Activated CD8-positive, alpha-beta memory T cell treated with anti-CD3 and anti-CD28 coated beads, Interleukin-2, amount 50 U/mL, for 48 hours (primary cell): ENCODE measurements at regions not wholly inside any gene's neighbourhood (a gene's known extent, or its start where the extent isn't known, plus 50 kb on each side); places are given as distances from the start of the nearest gene placed in this dataset.

Source experiments
- DNase-seq: peaks from one replicate; pipeline ENCODE4 v3.0.0-alpha.2; 2020

GRCh38 chr11:127567237-127567932 lies 566.8 kb upstream of the KIRREL3 start:
- no peak for DNase-seq

- DNase-seq, result no peak
These were observed 564.2 kb upstream of the KIRREL3 start for GRCh38 chr11:127564810-127565209.

- no peak for DNase-seq
These were observed 559.4 kb upstream of the KIRREL3 start for GRCh38 chr11:127559978-127560377.

- no peak for DNase-seq
These were observed 551.9 kb upstream of the KIRREL3 start for GRCh38 chr11:127552446-127552845.

GRCh38 chr11:127531167-127531566 lies 530.6 kb upstream of the KIRREL3 start:
- no peak for DNase-seq

- DNase-seq, result no peak
These were observed 527.7 kb upstream of the KIRREL3 start for GRCh38 chr11:127528297-127528696.

GRCh38 chr11:127524618-127525017 lies 524.0 kb upstream of the KIRREL3 start:
- no peak for DNase-seq

GRCh38 chr11:127521413-127521812 lies 520.8 kb upstream of the KIRREL3 start:
- no peak for DNase-seq

GRCh38 chr11:127507851-127508250 lies 507.3 kb upstream of the KIRREL3 start:
- DNase-seq, result no peak

- no peak for DNase-seq
These were observed 506.1 kb upstream of the KIRREL3 start for GRCh38 chr11:127506647-127507046.

- DNase-seq, result no peak
These were observed 505.6 kb upstream of the KIRREL3 start for GRCh38 chr11:127506126-127506525.

- no peak for DNase-seq
These were observed 495.6 kb upstream of the KIRREL3 start for GRCh38 chr11:127496165-127496564.

GRCh38 chr11:127493330-127494022 lies 492.9 kb upstream of the KIRREL3 start:
- no peak for DNase-seq

GRCh38 chr11:127492029-127492428 lies 491.5 kb upstream of the KIRREL3 start:
- DNase-seq, result no peak

GRCh38 chr11:127491589-127491988 lies 491.0 kb upstream of the KIRREL3 start:
- DNase-seq, result no peak

GRCh38 chr11:127490896-127491295 lies 490.3 kb upstream of the KIRREL3 start:
- DNase-seq, result no peak

- no peak for DNase-seq
These were observed 485.0 kb upstream of the KIRREL3 start for GRCh38 chr11:127485541-127485940.

- no peak for DNase-seq
These were observed 480.8 kb upstream of the KIRREL3 start for GRCh38 chr11:127481391-127481790.

- no peak for DNase-seq
These were observed 478.3 kb upstream of the KIRREL3 start for GRCh38 chr11:127478826-127479225.

- DNase-seq, result no peak
These were observed 474.2 kb upstream of the KIRREL3 start for GRCh38 chr11:127474766-127475165.

GRCh38 chr11:127472505-127472904 lies 471.9 kb upstream of the KIRREL3 start:
- no peak for DNase-seq

- DNase-seq, result no peak
These were observed 471.1 kb upstream of the KIRREL3 start for GRCh38 chr11:127471662-127472061.

GRCh38 chr11:127470306-127470884 lies 469.8 kb upstream of the KIRREL3 start:
- DNase-seq, result no peak

- no peak for DNase-seq
These were observed 463.8 kb upstream of the KIRREL3 start for GRCh38 chr11:127464325-127464724.

- DNase-seq, result no peak
These were observed 461.4 kb upstream of the KIRREL3 start for GRCh38 chr11:127462065-127462344.
